ENCODE measurements at regions not wholly inside any gene's neighbourhood (a gene's known extent, or its start where the extent isn't known, plus 50 kb on each side); places are given as distances from the start of the nearest gene placed in this dataset.

DNA sequence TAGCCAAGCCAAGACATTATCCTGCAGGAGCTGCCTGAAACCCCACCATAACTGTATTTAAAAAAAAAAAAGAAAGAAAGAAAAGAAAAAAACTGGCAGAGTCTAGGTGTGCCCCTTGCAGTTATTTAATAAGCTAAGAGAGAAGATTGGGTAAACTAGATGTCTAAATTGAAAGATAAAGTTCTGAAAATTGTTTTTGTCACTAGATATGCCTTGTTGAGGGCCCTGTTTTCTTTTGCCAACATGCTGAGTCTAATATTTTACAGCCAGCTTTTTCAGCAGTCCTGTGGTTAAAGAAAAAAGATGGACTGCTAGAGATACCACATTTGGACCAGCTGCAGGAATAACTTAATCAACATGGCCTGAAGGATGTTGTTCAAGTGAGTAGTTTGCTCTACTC lies 116.3 kb upstream of the TCF21 start:
- TF ChIP-seq POLR2A (IDR thresholded peaks at IDR 0.05), result no peak
- no peak for TF ChIP-seq POLR2AphosphoS5 (IDR thresholded peaks at IDR 0.05)
